ENCODE measurements at regions not wholly inside any gene's neighbourhood (a gene's known extent, or its start where the extent isn't known, plus 50 kb on each side); places are given as distances from the start of the nearest gene placed in this dataset.

DNA sequence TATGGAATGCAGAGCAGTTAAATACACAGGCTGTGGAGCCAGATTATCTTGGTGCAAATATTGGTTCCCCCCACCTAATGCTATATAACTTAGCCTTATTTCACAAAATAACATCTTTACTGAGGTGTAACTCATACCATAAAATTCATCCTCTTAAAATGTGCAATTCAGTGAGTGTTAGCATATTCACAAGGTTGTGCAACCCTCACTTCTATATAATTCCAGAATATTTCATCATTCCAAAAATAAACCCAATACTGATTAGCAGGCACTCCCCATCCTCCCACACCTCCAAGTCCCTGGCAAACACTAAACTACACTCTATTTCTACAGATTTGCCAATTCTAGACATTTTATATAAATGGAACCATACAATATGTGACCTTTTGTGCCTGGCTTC, 116.3 kb upstream of the CNTN1 start:
- Mint-ChIP-seq H3K36me3 (ENCODE audit: low read depth, unreplicated experiment) (no peaks in the 10 kb centered on the region), H3K27me3 (ENCODE audit: low read depth, unreplicated experiment) (peaks cover 5% of the 10 kb centered on the region), H3K27ac (ENCODE audit: unreplicated experiment) (no peak overlapping the region), H3K4me3 (ENCODE audit: unreplicated experiment) (no peak overlapping the region), H3K4me1 (ENCODE audit: low read depth, unreplicated experiment) (no peaks in the 10 kb centered on the region), H3K9me3 (ENCODE audit: unreplicated experiment) (peaks cover 6% of the 10 kb centered on the region)
- H3K4me3 ChIP-seq (ENCODE audit: insufficient read depth, low read depth, low read length), result no peak overlapping the region
- H3K27ac ChIP-seq (ENCODE audit: low read depth, low read length), result no peak overlapping the region
- FAIRE-seq (no peak), DNase-seq (ENCODE audit: low read depth) (no peak)
- no peaks in the 10 kb centered on the region for H3K4me1 ChIP-seq (ENCODE audit: insufficient read depth, low read length)
- H3K9me3 ChIP-seq (ENCODE audit: insufficient read depth, low read depth, low read length), result no peaks in the 10 kb centered on the region
- H4K20me1 ChIP-seq (ENCODE audit: insufficient read depth, low read length), result no peaks in the 10 kb centered on the region
- H3K27me3 ChIP-seq (ENCODE audit: insufficient read depth, low read length), result no peaks in the 10 kb centered on the region
- no peaks in the 10 kb centered on the region for H3K79me2 ChIP-seq (ENCODE audit: insufficient read depth, low read length)
- no peak overlapping the region for H2AFZ ChIP-seq (ENCODE audit: low read depth, low read length)
- TF ChIP-seq, protein P1, sequence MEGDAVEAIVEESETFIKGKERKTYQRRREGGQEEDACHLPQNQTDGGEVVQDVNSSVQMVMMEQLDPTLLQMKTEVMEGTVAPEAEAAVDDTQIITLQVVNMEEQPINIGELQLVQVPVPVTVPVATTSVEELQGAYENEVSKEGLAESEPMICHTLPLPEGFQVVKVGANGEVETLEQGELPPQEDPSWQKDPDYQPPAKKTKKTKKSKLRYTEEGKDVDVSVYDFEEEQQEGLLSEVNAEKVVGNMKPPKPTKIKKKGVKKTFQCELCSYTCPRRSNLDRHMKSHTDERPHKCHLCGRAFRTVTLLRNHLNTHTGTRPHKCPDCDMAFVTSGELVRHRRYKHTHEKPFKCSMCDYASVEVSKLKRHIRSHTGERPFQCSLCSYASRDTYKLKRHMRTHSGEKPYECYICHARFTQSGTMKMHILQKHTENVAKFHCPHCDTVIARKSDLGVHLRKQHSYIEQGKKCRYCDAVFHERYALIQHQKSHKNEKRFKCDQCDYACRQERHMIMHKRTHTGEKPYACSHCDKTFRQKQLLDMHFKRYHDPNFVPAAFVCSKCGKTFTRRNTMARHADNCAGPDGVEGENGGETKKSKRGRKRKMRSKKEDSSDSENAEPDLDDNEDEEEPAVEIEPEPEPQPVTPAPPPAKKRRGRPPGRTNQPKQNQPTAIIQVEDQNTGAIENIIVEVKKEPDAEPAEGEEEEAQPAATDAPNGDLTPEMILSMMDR (IDR thresholded peaks at IDR 0.05; ENCODE audit: insufficient read depth, low read depth, low read length), result no peak
- TF ChIP-seq EZH2 (IDR thresholded peaks at IDR 0.05; ENCODE audit: insufficient read depth, low read length), result no peak
- no peaks in the 10 kb centered on the region for H3K36me3 ChIP-seq (ENCODE audit: insufficient read depth, low read length)
- no peak overlapping the region for H3K4me2 ChIP-seq (ENCODE audit: low read length)
- no peak overlapping the region for H3K9ac ChIP-seq (ENCODE audit: low read length)

DNA sequence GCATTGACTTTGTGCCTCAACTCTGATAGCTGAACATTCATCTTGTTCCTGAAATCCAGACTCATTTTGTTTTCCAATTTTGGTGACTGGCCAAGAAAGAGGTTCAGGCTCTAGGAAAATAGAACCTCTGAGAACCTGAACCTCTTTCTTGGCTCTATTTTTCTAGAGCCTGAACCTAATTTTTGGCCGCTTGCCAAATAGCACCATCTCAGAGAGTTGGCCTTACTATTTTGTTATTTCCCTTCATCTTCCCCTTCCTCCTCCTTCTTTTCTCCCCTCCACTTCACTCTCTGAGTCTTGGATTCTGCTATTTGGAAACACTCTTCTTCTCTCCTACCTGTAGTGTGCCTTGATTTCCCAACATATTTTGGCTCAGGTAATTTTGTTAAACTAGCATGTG, 114.4 kb upstream of the CNTN1 start:
- Mint-ChIP-seq H3K27ac (ENCODE audit: unreplicated experiment) (no peak overlapping the region), H3K4me1 (ENCODE audit: low read depth, unreplicated experiment) (no peaks in the 10 kb centered on the region), H3K4me3 (ENCODE audit: unreplicated experiment) (no peak overlapping the region), H3K36me3 (ENCODE audit: low read depth, unreplicated experiment) (no peaks in the 10 kb centered on the region), H3K9me3 (ENCODE audit: unreplicated experiment) (peaks cover 14% of the 10 kb centered on the region), H3K27me3 (ENCODE audit: low read depth, unreplicated experiment) (peaks cover 5% of the 10 kb centered on the region)
- no peak overlapping the region for H3K9ac ChIP-seq (ENCODE audit: low read length)
- no peaks in the 10 kb centered on the region for H3K36me3 ChIP-seq (ENCODE audit: insufficient read depth, low read length)
- H3K4me2 ChIP-seq (ENCODE audit: low read length), result no peak overlapping the region
- no peaks in the 10 kb centered on the region for H3K4me1 ChIP-seq (ENCODE audit: insufficient read depth, low read length)
- TF ChIP-seq, protein P1 (IDR thresholded peaks at IDR 0.05; ENCODE audit: insufficient read depth, low read depth, low read length), result no peak
- no peak for TF ChIP-seq EZH2 (IDR thresholded peaks at IDR 0.05; ENCODE audit: insufficient read depth, low read length)
- H3K79me2 ChIP-seq (ENCODE audit: insufficient read depth, low read length), result no peaks in the 10 kb centered on the region
- H3K27me3 ChIP-seq (ENCODE audit: insufficient read depth, low read length), result no peaks in the 10 kb centered on the region
- no peak overlapping the region for H2AFZ ChIP-seq (ENCODE audit: low read depth, low read length)
- no peak overlapping the region for H3K27ac ChIP-seq (ENCODE audit: low read depth, low read length)
- DNase-seq (ENCODE audit: low read depth) (no peak), FAIRE-seq (no peak)
- no peak overlapping the region for H3K4me3 ChIP-seq (ENCODE audit: insufficient read depth, low read depth, low read length)
- no peaks in the 10 kb centered on the region for H3K9me3 ChIP-seq (ENCODE audit: insufficient read depth, low read depth, low read length)
- no peaks in the 10 kb centered on the region for H4K20me1 ChIP-seq (ENCODE audit: insufficient read depth, low read length)

DNA sequence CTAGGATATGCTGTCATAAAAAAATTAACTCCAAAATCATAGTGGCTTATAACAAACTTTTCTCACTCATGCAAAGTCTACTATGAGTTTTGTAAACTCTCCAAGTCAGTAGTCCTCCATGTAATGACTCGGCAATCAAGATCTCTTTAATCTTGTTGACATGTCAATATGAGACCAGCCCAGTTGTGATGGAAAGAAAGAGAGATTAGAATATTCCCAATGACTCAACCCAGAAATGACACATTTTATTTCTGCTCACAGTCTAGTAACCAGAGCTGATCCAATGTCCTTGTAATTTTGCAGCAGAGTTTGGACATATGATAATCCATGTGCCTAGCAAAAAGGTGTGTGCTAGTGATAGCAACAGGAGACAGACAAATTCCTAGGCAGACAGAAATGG, 112.6 kb upstream of the CNTN1 start:
- H2AFZ ChIP-seq (ENCODE audit: low read depth, low read length), result no peak overlapping the region
- H3K9me3 ChIP-seq (ENCODE audit: insufficient read depth, low read depth, low read length), result no peaks in the 10 kb centered on the region
- no peaks in the 10 kb centered on the region for H3K27me3 ChIP-seq (ENCODE audit: insufficient read depth, low read length)
- H3K4me3 ChIP-seq (ENCODE audit: insufficient read depth, low read depth, low read length), result no peak overlapping the region
- peaks cover 5% of the 10 kb centered on the region for H3K27me3 Mint-ChIP-seq (ENCODE audit: low read depth, unreplicated experiment)
- H3K36me3 Mint-ChIP-seq (ENCODE audit: low read depth, unreplicated experiment), result no peaks in the 10 kb centered on the region
- TF ChIP-seq, protein P1 (IDR thresholded peaks at IDR 0.05; ENCODE audit: insufficient read depth, low read depth, low read length), result no peak
- TF ChIP-seq EZH2 (IDR thresholded peaks at IDR 0.05; ENCODE audit: insufficient read depth, low read length), result no peak
- no peak overlapping the region for H3K4me3 Mint-ChIP-seq (ENCODE audit: unreplicated experiment)
- H3K79me2 ChIP-seq (ENCODE audit: insufficient read depth, low read length), result no peaks in the 10 kb centered on the region
- no peak overlapping the region for H3K27ac ChIP-seq (ENCODE audit: low read depth, low read length)
- H3K9me3 Mint-ChIP-seq (ENCODE audit: unreplicated experiment), result peaks cover 14% of the 10 kb centered on the region
- DNase-seq (ENCODE audit: low read depth) (no peak), FAIRE-seq (no peak)
- no peaks in the 10 kb centered on the region for H4K20me1 ChIP-seq (ENCODE audit: insufficient read depth, low read length)
- no peaks in the 10 kb centered on the region for H3K4me1 Mint-ChIP-seq (ENCODE audit: low read depth, unreplicated experiment)
- no peak overlapping the region for H3K9ac ChIP-seq (ENCODE audit: low read length)
- H3K27ac Mint-ChIP-seq (ENCODE audit: unreplicated experiment), result no peak overlapping the region
- no peaks in the 10 kb centered on the region for H3K36me3 ChIP-seq (ENCODE audit: insufficient read depth, low read length)
- H3K4me1 ChIP-seq (ENCODE audit: insufficient read depth, low read length), result no peaks in the 10 kb centered on the region
- H3K4me2 ChIP-seq (ENCODE audit: low read length), result no peak overlapping the region
